ENCODE measurements at regions not wholly inside any gene's neighbourhood (a gene's known extent, or its start where the extent isn't known, plus 50 kb on each side); places are given as distances from the start of the nearest gene placed in this dataset.

GRCh38 chr5:175170899-175171298 lies 273.1 kb downstream of the DRD1 start:
- no peak for TF ChIP-seq EP300 (IDR thresholded peaks at IDR 0.05)
- no peak for TF ChIP-seq CTCF (IDR thresholded peaks at IDR 0.05)
- no peak for TF ChIP-seq POLR2A (IDR thresholded peaks at IDR 0.05)
- TF ChIP-seq POLR2AphosphoS5 (IDR thresholded peaks at IDR 0.05): no peak

Measured in sigmoid colon (tissue), 4 donors.